BLaER1 treated with 17β-estradiol and CSF1 and Interleukin-3, amounts not matched to agents 10 nM and 100 nM (cell line): ENCODE measurements at regions not wholly inside any gene's neighbourhood (a gene's known extent, or its start where the extent isn't known, plus 50 kb on each side); places are given as distances from the start of the nearest gene placed in this dataset.
"Not testable (repeated sequence)": the region's sequence is repeated elsewhere in the genome, so short reads cannot be mapped to it uniquely, and the experiment has no call there.

Source experiments
- H3K27ac ChIP-seq, 11 experiments: shearing (Covaris generic); formaldehyde crosslinking; 2 replicates each; pipeline ENCODE4 v1.8.1; 2022
- H3K27me3 ChIP-seq, 11 experiments: shearing (Covaris generic); formaldehyde crosslinking; 2 replicates each; pipeline ENCODE4 v1.8.1; 2022
- H3K36me3 ChIP-seq, 11 experiments: shearing (Covaris generic); formaldehyde crosslinking; 2 replicates each; pipeline ENCODE4 v1.8.1; 2022
- H3K4me1 ChIP-seq, 10 experiments: shearing (Covaris generic); formaldehyde crosslinking; 2 replicates each; pipeline ENCODE4 v1.8.1; 2022
- H3K4me2 ChIP-seq, 11 experiments: shearing (Covaris generic); formaldehyde crosslinking; 2 replicates each; pipeline ENCODE4 v1.8.1; 2022
- H3K4me3 ChIP-seq, 10 experiments: shearing (Covaris generic); formaldehyde crosslinking; 2 replicates each; pipeline ENCODE4 v1.8.1; 2022
- H3K9ac ChIP-seq, 11 experiments: shearing (Covaris generic); formaldehyde crosslinking; 2 replicates each; pipeline ENCODE4 v1.8.1; 2022
- H3K9me3 ChIP-seq, 11 experiments: shearing (Covaris generic); formaldehyde crosslinking; replicated peaks in 1 of 11; 2 replicates each; pipeline ENCODE4 v1.8.1; 2022
- H4K20me1 ChIP-seq, 11 experiments: shearing (Covaris generic); formaldehyde crosslinking; 2 replicates each; pipeline ENCODE4 v1.8.1; 2022
- Cebpa-rat ChIP-seq, 11 experiments: shearing (Covaris generic); IDR thresholded peaks; 2 replicates each; pipeline ENCODE4 v1.8.1; 2022

DNA sequence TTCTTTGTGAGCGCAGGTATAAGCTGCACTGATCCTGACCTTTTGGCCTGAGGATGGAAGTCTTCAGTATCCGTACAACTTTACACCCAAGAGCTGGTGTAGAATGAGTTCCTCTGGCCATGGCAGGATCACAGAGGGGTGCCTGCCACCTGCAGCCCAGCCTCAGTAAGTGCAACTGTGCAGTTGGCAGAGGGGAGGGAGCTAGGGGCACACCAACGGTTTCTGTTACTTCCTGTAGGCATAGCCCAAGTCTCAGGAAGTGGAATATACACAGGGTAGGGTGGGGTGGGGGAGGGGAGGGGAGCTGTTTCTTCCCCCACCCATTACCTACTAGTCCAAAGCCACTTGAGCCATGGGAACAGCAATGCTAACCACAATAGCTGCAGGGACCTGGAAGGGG, 85.4 kb upstream of the GBA3 start:
- TF ChIP-seq Cebpa-rat (IDR thresholded peaks at IDR 0.05) = no peak
- Histone ChIP-seq H3K27me3 (no peaks in the 10 kb centered on the region), H4K20me1 (no peaks in the 10 kb centered on the region), H3K9me3 (no peaks in the 10 kb centered on the region), H3K4me1 (peaks cover 0 to 4% (median 0%) of the 10 kb centered on the region in 10 experiments; a peak in 2 of 20 replicates), H3K27ac (peak overlapping the region in 3 of 11 experiments; percentile 14 to 46 (median 20); a peak in 3 of 22 replicates), H3K9ac (no peak overlapping the region), H3K4me2 (peak overlapping the region in 4 of 11 experiments; percentile 7 to 12 (median 10); a peak in 3 of 22 replicates), H3K36me3 (no peaks in the 10 kb centered on the region), H3K4me3 (no peak overlapping the region)

- not testable (repeated sequence) for H3K9me3 ChIP-seq, H3K9ac ChIP-seq, H3K4me3 ChIP-seq, H3K27ac ChIP-seq, H3K36me3 ChIP-seq, H3K4me1 ChIP-seq, H3K27me3 ChIP-seq, H4K20me1 ChIP-seq, H3K4me2 ChIP-seq
These were observed 82.7 kb upstream of the GBA3 start for GRCh38 chr4:22609951-22610525.

DNA sequence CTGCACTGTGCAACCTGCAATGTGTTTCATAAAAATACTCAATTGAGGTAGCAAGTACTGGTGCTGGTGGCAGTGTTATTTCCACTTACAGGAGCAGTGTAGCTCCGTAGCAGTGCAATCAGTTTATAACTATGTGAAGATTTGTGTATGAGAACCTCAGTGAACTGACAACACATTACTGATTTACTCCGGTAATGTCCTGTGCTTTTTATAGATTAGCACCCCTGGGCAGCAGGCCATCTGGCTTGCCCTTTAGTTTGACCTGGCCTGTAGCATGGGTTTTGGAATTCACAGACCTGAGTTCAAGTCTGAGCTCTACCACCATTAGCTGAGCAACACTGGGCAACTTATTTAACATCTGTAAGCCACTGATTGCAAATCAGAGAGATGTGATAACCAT, 78.6 kb upstream of the GBA3 start:
- Histone ChIP-seq H3K9me3 (no peaks in the 10 kb centered on the region), H3K9ac (no peak overlapping the region), H3K4me3 (no peak overlapping the region), H3K4me2 (no peak overlapping the region), H3K4me1 (no peaks in the 10 kb centered on the region), H3K27me3 (no peaks in the 10 kb centered on the region), H3K36me3 (no peaks in the 10 kb centered on the region), H3K27ac (no peak overlapping the region), H4K20me1 (no peaks in the 10 kb centered on the region)
- TF ChIP-seq Cebpa-rat (IDR thresholded peaks at IDR 0.05) = no peak

DNA sequence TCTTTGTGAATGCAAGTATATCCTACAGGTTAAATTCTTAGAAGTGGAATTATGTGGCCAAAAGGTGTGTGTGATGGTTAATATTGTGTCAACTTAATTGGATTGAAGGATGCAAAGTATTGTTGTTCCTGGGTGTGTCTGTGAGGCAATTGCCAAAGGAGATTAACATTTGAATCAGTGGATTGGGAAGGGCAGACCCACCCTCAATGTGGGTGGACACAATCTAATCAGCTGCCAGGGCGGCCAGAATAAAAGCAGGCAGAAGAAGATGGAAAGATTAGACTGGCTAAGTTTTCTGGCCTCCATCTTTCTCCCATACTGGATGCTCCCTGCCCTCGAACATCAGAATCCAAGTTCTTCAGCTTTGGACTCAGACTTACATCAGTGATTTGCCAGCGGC, 76.2 kb upstream of the GBA3 start:
- Histone ChIP-seq H3K36me3 (no peaks in the 10 kb centered on the region), H3K27ac (no peak overlapping the region), H3K4me2 (no peak overlapping the region), H4K20me1 (no peaks in the 10 kb centered on the region), H3K27me3 (no peaks in the 10 kb centered on the region), H3K4me1 (no peaks in the 10 kb centered on the region), H3K4me3 (no peak overlapping the region), H3K9ac (no peak overlapping the region), H3K9me3 (no peaks in the 10 kb centered on the region)
- TF ChIP-seq Cebpa-rat (IDR thresholded peaks at IDR 0.05) = no peak

- not testable (repeated sequence) for H3K4me3 ChIP-seq, H3K27ac ChIP-seq, H3K9me3 ChIP-seq, H3K4me2 ChIP-seq, H3K9ac ChIP-seq, H3K36me3 ChIP-seq, H3K4me1 ChIP-seq, H4K20me1 ChIP-seq, H3K27me3 ChIP-seq
These were observed 72.6 kb upstream of the GBA3 start for GRCh38 chr4:22620144-22620543.

GRCh38 chr4:22621970-22622369, 70.8 kb upstream of the GBA3 start:
- not testable (repeated sequence) for H3K9ac ChIP-seq, H3K4me3 ChIP-seq, H4K20me1 ChIP-seq, H3K4me2 ChIP-seq, H3K36me3 ChIP-seq, H3K27ac ChIP-seq, H3K9me3 ChIP-seq, H3K27me3 ChIP-seq
- H3K4me1 ChIP-seq = peaks cover 0 to 19% (median 4%) of the 10 kb centered on the region in 10 experiments; a peak in 10 of 20 replicates

GRCh38 chr4:22624002-22624401, 68.7 kb upstream of the GBA3 start:
- not testable (repeated sequence) for H3K27ac ChIP-seq, H3K4me3 ChIP-seq, H3K4me2 ChIP-seq, H3K36me3 ChIP-seq, H3K9me3 ChIP-seq, H3K27me3 ChIP-seq, H4K20me1 ChIP-seq, H3K9ac ChIP-seq
- peaks cover 0 to 39% (median 7%) of the 10 kb centered on the region in 10 experiments; a peak in 13 of 20 replicates for H3K4me1 ChIP-seq

DNA sequence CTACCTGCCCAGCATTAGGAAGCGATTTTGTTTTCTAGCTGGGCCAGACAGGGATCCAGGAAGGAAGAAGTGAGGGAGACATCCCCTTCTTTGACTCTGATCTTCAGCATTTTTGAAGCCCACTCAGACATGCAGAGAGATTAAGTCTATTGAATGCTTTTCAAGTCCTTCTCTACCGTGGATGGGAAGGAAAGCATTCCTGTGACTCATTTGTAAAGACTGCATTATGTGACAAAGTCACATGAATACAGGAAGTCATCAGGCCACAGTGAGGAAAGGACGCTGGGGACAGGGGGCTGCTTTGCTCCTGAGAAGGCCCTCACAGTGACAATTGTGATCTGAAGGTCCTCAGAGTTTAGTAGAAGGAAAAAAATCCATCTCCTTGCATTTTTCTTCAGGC, 67.4 kb upstream of the GBA3 start:
- Histone ChIP-seq H3K27me3 (no peaks in the 10 kb centered on the region), H3K4me2 (peak overlapping the region in 6 of 11 experiments; percentile 30 to 77 (median 60); a peak in 9 of 22 replicates), H4K20me1 (no peaks in the 10 kb centered on the region), H3K4me1 (peaks cover 0 to 52% (median 7%) of the 10 kb centered on the region in 10 experiments; a peak in 13 of 20 replicates), H3K4me3 (no peak overlapping the region), H3K27ac (0 out of 22 replicates have a peak overlapping the region, but pooled peaks of 1 of the 11 experiments have one; percentile 27), H3K9me3 (no peaks in the 10 kb centered on the region), H3K9ac (no peak overlapping the region), H3K36me3 (no peaks in the 10 kb centered on the region)
- no peak for TF ChIP-seq Cebpa-rat (IDR thresholded peaks at IDR 0.05)

GRCh38 chr4:22627851-22628250, 64.9 kb upstream of the GBA3 start:
- H3K36me3 ChIP-seq = not testable (repeated sequence)

DNA sequence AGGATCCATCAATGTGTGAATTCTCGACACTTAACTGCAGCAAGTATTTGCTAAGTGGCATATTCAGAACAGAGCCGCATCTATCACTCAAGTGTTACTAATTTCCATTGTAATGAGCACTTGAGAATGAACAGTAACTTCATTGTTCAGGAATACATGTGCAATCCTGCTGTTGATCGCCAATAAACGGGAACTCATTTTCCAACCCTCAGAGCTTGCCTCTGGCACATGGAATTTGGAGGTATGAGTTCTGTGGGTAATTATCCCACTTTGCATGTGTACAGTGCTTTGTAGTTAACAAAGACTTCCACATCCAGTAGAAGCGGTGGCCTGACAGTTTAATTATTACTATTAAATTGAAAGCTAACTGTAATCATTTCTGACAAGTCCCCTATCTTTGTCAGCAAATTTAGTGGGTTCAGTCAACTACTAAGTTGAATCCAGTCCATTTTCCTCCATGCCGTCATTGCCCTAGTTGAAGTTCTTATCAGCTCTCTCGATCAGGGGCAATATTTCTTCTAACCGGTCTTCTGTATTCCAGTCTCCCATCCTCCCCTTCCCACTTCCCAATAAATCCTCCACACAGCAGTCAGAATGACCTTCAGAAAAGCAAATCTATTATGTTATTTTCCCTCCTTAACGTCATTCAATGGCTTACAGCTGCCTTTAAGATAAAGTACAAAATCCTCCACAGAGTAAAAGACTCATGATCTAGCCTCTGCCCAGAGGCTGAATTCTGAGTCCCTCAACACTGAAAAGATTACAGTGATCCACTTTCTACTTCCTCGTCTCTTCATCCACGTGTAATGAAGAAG, 62.4 kb upstream of the GBA3 start:
- not testable (repeated sequence) for H4K20me1 ChIP-seq, H3K27me3 ChIP-seq, H3K9ac ChIP-seq, H3K4me3 ChIP-seq, H3K27ac ChIP-seq, H3K36me3 ChIP-seq
- H3K4me1 ChIP-seq = peaks cover 0 to 53% (median 6%) of the 10 kb centered on the region in 10 experiments; a peak in 13 of 20 replicates
- peak overlapping the region in 2 of 11 experiments; percentile 79; a peak in 5 of 22 replicates for H3K4me2 ChIP-seq
- peaks cover 10 to 12% (median 11%) of the 10 kb centered on the region in 11 experiments for H3K9me3 ChIP-seq

More at GRCh38 chr4:22627851-22628250, 64.9 kb upstream of the GBA3 start:
- peaks cover 0 to 63% (median 7%) of the 10 kb centered on the region in 10 experiments; a peak in 13 of 20 replicates for H3K4me1 ChIP-seq
- not testable (repeated sequence) for H3K9me3 ChIP-seq, H3K9ac ChIP-seq, H3K4me3 ChIP-seq, H4K20me1 ChIP-seq, H3K27me3 ChIP-seq
- H3K27ac ChIP-seq = 0 out of 22 replicates have a peak overlapping the region, but pooled peaks of 1 of the 11 experiments have one; percentile 4
- H3K4me2 ChIP-seq = peak overlapping the region in 6 of 11 experiments; percentile 4 to 79 (median 62); a peak in 9 of 22 replicates

DNA sequence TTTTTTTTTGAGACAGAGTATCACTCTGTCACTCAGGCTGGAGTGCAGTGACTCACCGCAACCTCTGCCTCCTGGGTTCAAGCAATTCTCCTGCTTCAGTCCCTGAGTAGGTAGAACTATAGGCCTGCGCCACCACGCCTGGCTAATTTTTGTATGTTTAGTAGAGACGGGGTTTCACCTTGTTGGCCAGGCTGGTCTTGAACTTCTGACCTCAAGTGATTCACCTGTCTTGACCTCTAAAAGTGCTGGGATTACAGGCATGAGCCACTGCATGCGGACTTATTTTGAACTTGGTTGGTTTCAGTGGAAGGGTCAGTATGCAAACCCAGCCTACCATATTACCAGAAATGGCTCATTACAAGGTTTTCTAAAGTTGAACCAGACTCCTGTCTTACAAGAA, 61.6 kb upstream of the GBA3 start:
- Histone ChIP-seq H3K4me2 (peak overlapping the region in 1 of 11 experiments; percentile 79; a peak in 2 of 22 replicates), H3K9me3 (peaks cover 11 to 17% (median 15%) of the 10 kb centered on the region in 11 experiments), H3K4me1 (peaks cover 0 to 45% (median 6%) of the 10 kb centered on the region in 10 experiments; a peak in 10 of 20 replicates)
- not testable (repeated sequence) for H3K9ac ChIP-seq, H3K36me3 ChIP-seq, H3K27ac ChIP-seq, H3K4me3 ChIP-seq, H3K27me3 ChIP-seq, H4K20me1 ChIP-seq
